ENCODE measurements at regions not wholly inside any gene's neighbourhood (a gene's known extent, or its start where the extent isn't known, plus 50 kb on each side); places are given as distances from the start of the nearest gene placed in this dataset.

DNA sequence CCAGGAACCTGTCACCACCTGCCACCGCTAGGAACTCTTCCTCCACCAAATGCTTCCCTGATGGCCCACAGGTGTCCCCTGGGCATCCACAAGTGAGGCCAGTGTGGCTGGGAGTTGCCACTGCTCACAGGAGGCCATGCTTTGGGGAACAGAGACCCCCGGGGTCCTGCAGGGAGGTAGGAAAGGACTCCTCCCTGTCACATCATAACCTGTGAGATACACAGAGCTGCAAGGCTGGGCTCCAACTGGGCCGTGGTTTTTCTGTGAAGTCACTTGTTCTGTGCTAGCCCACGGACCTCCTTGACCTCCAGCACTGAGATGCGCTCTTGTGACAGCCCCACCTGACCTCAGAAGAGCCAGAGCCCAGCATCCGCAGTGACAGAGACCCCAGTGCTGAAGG, 311.2 kb downstream of the C16orf95 start:
- H3K4me3 ChIP-seq (ENCODE audit: low read depth, low read length) = no peak overlapping the region
- TF ChIP-seq CTCF (IDR thresholded peaks at IDR 0.05; ENCODE audit: low read depth, low read length) = no peak

- no peak for TF ChIP-seq CTCF (IDR thresholded peaks at IDR 0.05; ENCODE audit: low read depth, low read length)
- no peak overlapping the region for H3K4me3 ChIP-seq (ENCODE audit: low read depth, low read length)
Observed at GRCh38 chr16:87006789-87007745, 310.1 kb downstream of the C16orf95 start.

GRCh38 chr16:87007907-87008306, 309.3 kb downstream of the C16orf95 start:
- TF ChIP-seq CTCF (IDR thresholded peaks at IDR 0.05; ENCODE audit: low read depth, low read length) = no peak
- H3K4me3 ChIP-seq (ENCODE audit: low read depth, low read length) = no peak overlapping the region

- H3K4me3 ChIP-seq (ENCODE audit: low read depth, low read length) = no peak overlapping the region
- no peak for TF ChIP-seq CTCF (IDR thresholded peaks at IDR 0.05; ENCODE audit: low read depth, low read length)
Observed at GRCh38 chr16:87008664-87009063, 308.5 kb downstream of the C16orf95 start.

DNA sequence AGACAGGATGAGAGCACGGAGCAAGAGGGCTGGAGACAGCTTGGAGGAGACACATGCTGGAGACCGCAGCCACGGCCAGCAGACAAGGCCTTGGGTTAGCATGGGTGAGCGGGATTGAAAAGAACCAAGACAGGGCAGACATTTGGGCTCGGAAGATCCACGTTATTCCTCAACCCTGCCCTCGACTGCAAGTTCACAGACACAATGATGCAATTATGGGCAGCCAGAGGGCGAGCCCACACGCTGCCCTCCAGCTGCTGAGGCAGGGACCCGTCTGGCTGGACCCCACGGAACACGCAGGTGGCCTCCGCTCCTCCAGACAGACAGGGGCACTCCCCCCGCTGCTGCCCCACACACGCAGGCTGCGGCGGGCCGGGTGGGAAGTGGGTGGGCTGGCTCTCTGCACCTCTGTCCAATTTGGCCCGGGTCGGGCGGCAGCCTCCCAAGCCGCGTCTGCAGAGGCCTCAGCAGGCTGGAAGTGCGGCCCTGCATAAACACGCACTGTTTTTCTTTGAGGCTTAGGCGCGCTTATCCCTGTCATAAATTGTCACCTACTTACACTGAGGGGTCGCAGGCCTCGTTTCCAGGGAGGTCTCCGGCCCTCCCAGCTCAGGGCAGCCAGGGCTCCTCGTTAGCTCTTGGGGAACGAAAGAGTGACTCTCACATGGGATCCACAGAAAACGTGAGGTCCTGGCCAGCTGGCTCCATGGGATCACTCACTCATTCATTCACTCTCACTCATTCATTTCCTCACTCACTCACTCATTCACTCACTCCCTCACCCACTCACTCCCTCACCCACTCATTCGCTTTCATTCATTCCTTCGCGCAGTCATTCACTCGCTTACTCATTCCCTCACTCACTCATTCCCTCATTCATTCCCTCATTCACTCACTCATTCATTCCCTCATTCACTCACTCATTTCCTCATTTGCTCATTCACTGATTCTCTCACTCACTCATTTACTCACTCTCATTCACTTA, 303.9 kb downstream of the C16orf95 start:
- H3K4me3 ChIP-seq (ENCODE audit: low read depth, low read length) = no peak overlapping the region
- no peak for TF ChIP-seq CTCF (IDR thresholded peaks at IDR 0.05; ENCODE audit: low read depth, low read length)

DNA sequence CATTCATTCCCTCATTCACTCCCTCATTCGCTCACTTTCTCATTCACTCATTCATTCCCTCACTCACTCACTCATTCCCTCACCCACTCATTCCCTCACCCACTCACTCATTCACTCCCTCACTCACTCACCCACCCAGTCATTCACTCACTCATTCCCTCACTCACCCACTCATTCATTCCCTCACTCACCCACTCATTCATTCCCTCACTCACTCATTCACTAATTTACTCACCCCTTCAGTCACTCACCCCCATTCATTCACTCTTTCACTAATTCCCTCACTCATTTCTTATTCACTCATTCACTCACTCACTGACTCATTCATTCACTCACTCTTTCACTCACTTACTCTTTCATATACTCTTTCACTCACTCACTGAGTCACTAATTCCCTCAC, 303.1 kb downstream of the C16orf95 start:
- TF ChIP-seq CTCF (IDR thresholded peaks at IDR 0.05; ENCODE audit: low read depth, low read length) = no peak
- no peak overlapping the region for H3K4me3 ChIP-seq (ENCODE audit: low read depth, low read length)
